ENCODE measurements at regions not wholly inside any gene's neighbourhood (a gene's known extent, or its start where the extent isn't known, plus 50 kb on each side); places are given as distances from the start of the nearest gene placed in this dataset. TPM values are rescaled to one million over a fixed set of nuclear protein-coding genes. Genes with fewer than 3 reads are reported as not detected.

- intact Hi-C loops (cut with micrococcal nuclease; ENCODE audit: unreplicated experiment) = loop anchor here (2.0 kb wide), 1 partner anchor 99 kb away; no protein-coding TSS in a partner anchor
- no peak overlapping the region for H3K4me3 ChIP-seq
- no peaks in the 10 kb centered on the region for H3K79me2 ChIP-seq (ENCODE audit: low read depth)
- DNase-seq = no peak
- no peaks in the 10 kb centered on the region; the same call in none of the 2 replicates for H3K9me3 ChIP-seq (ENCODE audit: insufficient read depth, low read depth)
- H3K4me2 ChIP-seq = no peak overlapping the region
- no peaks in the 10 kb centered on the region for H3K9me2 ChIP-seq (ENCODE audit: insufficient read depth)
- no TSS peak for BruUV-seq (replicated peaks)
- no peaks in the 10 kb centered on the region for H4K20me1 ChIP-seq (ENCODE audit: insufficient read depth)
- H3K36me3 ChIP-seq (ENCODE audit: low read depth) = no peaks in the 10 kb centered on the region
- H3F3A ChIP-seq (ENCODE audit: insufficient read depth, low read depth) = no peaks in the 10 kb centered on the region
- POLR2A ChIA-PET (ENCODE audit: unreplicated experiment) = no interaction called here
- no peaks in the 10 kb centered on the region for H3K27me3 ChIP-seq (ENCODE audit: insufficient read depth, low read depth)
- H3K4me1 ChIP-seq (replicated peaks; ENCODE audit: insufficient read depth) = peaks cover 12% of the 10 kb centered on the region; the same call in 1 of the 2 replicates
- CTCF ChIA-PET = interaction anchor here (0.6 kb wide), 1 partner anchor 554 kb away, joined by 3 read pairs; no protein-coding TSS in a partner anchor
- no peak overlapping the region for H2AFZ ChIP-seq
- no peak for TF ChIP-seq EZH2 (IDR thresholded peaks at IDR 0.05; ENCODE audit: low read depth)
- no peak for TF ChIP-seq CTCF (conservative IDR thresholded peaks at IDR 0.05)
- no peak overlapping the region for H3K27ac ChIP-seq
These were observed 64.6 kb upstream of the RSPO3 start for GRCh38 chr6:127053875-127054235.

GRCh38 chr6:127058027-127058426 is 60.4 kb upstream of the RSPO3 start:
- ChIA-PET CTCF (no interaction called here), POLR2A (ENCODE audit: unreplicated experiment) (no interaction called here)
- no peaks in the 10 kb centered on the region for H3K36me3 ChIP-seq (ENCODE audit: low read depth)
- no peak overlapping the region for H3K4me3 ChIP-seq
- H2AFZ ChIP-seq = no peak overlapping the region
- no peak overlapping the region for H3K4me2 ChIP-seq
- no peaks in the 10 kb centered on the region for H3K9me2 ChIP-seq (ENCODE audit: insufficient read depth)
- peaks cover 3% of the 10 kb centered on the region for H3K9me3 ChIP-seq (ENCODE audit: insufficient read depth, low read depth)
- no TSS peak for BruUV-seq (replicated peaks)
- H3K79me2 ChIP-seq (ENCODE audit: low read depth) = no peaks in the 10 kb centered on the region
- peaks cover 11% of the 10 kb centered on the region; the same call in 1 of the 2 replicates for H3K4me1 ChIP-seq (replicated peaks; ENCODE audit: insufficient read depth)
- no peaks in the 10 kb centered on the region for H3F3A ChIP-seq (ENCODE audit: insufficient read depth, low read depth)
- H3K27me3 ChIP-seq (ENCODE audit: insufficient read depth, low read depth) = no peaks in the 10 kb centered on the region
- DNase-seq = no peak
- H3K27ac ChIP-seq = no peak overlapping the region
- no peaks in the 10 kb centered on the region for H4K20me1 ChIP-seq (ENCODE audit: insufficient read depth)
- intact Hi-C loops (cut with micrococcal nuclease; ENCODE audit: unreplicated experiment) = no loop called here
- no peak for TF ChIP-seq EZH2 (IDR thresholded peaks at IDR 0.05; ENCODE audit: low read depth)
- no peak for TF ChIP-seq CTCF (conservative IDR thresholded peaks at IDR 0.05)

GRCh38 chr6:127058936-127059335 is 59.5 kb upstream of the RSPO3 start:
- POLR2A ChIA-PET (ENCODE audit: unreplicated experiment) = no interaction called here
- H4K20me1 ChIP-seq (ENCODE audit: insufficient read depth) = no peaks in the 10 kb centered on the region
- no peaks in the 10 kb centered on the region for H3K27me3 ChIP-seq (ENCODE audit: insufficient read depth, low read depth)
- no peak overlapping the region for H2AFZ ChIP-seq
- no peaks in the 10 kb centered on the region for H3F3A ChIP-seq (ENCODE audit: insufficient read depth, low read depth)
- H3K4me3 ChIP-seq = no peak overlapping the region
- no peak for TF ChIP-seq CTCF (conservative IDR thresholded peaks at IDR 0.05)
- TF ChIP-seq EZH2 (IDR thresholded peaks at IDR 0.05; ENCODE audit: low read depth) = no peak
- BruUV-seq (replicated peaks) = no TSS peak
- CTCF ChIA-PET = no interaction called here
- no peak overlapping the region for H3K4me2 ChIP-seq
- DNase-seq = no peak
- no peaks in the 10 kb centered on the region for H3K9me2 ChIP-seq (ENCODE audit: insufficient read depth)
- peaks cover 7% of the 10 kb centered on the region for H3K9me3 ChIP-seq (ENCODE audit: insufficient read depth, low read depth)
- H3K79me2 ChIP-seq (ENCODE audit: low read depth) = no peaks in the 10 kb centered on the region
- H3K27ac ChIP-seq = no peak overlapping the region
- intact Hi-C loops (cut with micrococcal nuclease; ENCODE audit: unreplicated experiment) = no loop called here
- peaks cover 2% of the 10 kb centered on the region; the same call in 1 of the 2 replicates for H3K4me1 ChIP-seq (replicated peaks; ENCODE audit: insufficient read depth)
- no peaks in the 10 kb centered on the region for H3K36me3 ChIP-seq (ENCODE audit: low read depth)

Small RNAs in the stretch of these regions (microRNA-seq; reads per million reads assigned to microRNA genes)
- gene MIR588 (ENCODE audit: borderline number of aligned reads, borderline replicate concordance) = not detected

Measured in PC-9 (cell line).